ENCODE measurements at regions not wholly inside any gene's neighbourhood (a gene's known extent, or its start where the extent isn't known, plus 50 kb on each side); places are given as distances from the start of the nearest gene placed in this dataset.

GRCh38 chr19:34852669-34853068 is 74.0 kb upstream of the ZNF30 start:
- Histone ChIP-seq H3K4me1 (no peaks in the 10 kb centered on the region), H3K36me3 (ENCODE audit: low read depth, missing control alignments) (no peaks in the 10 kb centered on the region), H3K27ac (no peak overlapping the region), H3K4me3 (no peak overlapping the region), H3K27me3 (no peaks in the 10 kb centered on the region), H3K9me3 (no peaks in the 10 kb centered on the region)
- DNase-seq: no peak
- 65 to 72% methylated on average over 5 of the region's 5 CpGs for WGBS, 2 donors
- TF ChIP-seq POLR2A (IDR thresholded peaks at IDR 0.05) (no peak), CTCF (IDR thresholded peaks at IDR 0.05) (no peak)
- intact Hi-C loops (cut with DNase I; ENCODE audit: low total_unique reads): no loop called here

- no peak for DNase-seq
- H3K27ac ChIP-seq: no peak overlapping the region
- no peaks in the 10 kb centered on the region for H3K4me1 ChIP-seq
- H3K9me3 ChIP-seq: no peaks in the 10 kb centered on the region
- H3K4me3 ChIP-seq: no peak overlapping the region
- intact Hi-C loops (cut with DNase I; ENCODE audit: low total_unique reads): no loop called here
- H3K36me3 ChIP-seq (ENCODE audit: low read depth, missing control alignments): no peaks in the 10 kb centered on the region
- 86 to 88% methylated on average over 10 to 11 of the region's 11 CpGs for WGBS, 2 donors
- no peak for TF ChIP-seq POLR2A (IDR thresholded peaks at IDR 0.05)
- TF ChIP-seq CTCF (IDR thresholded peaks at IDR 0.05): no peak
- no peaks in the 10 kb centered on the region for H3K27me3 ChIP-seq
Observed at GRCh38 chr19:34851277-34851804, 75.4 kb upstream of the ZNF30 start.

- intact Hi-C loops (cut with DNase I; ENCODE audit: low total_unique reads): no loop called here
Observed at GRCh38 chr19:34847393-34847792, 74.4 kb upstream of the ZNF599 start.

GRCh38 chr19:34844277-34844676 is 71.3 kb upstream of the ZNF599 start:
- no peak overlapping the region for H3K27ac ChIP-seq
- H3K4me1 ChIP-seq: no peaks in the 10 kb centered on the region
- TF ChIP-seq CTCF (IDR thresholded peaks at IDR 0.05) (no peak), POLR2A (IDR thresholded peaks at IDR 0.05) (no peak)
- no peaks in the 10 kb centered on the region for H3K27me3 ChIP-seq
- H3K9me3 ChIP-seq: no peaks in the 10 kb centered on the region
- intact Hi-C loops (cut with DNase I; ENCODE audit: low total_unique reads): no loop called here
- no peak for DNase-seq
- 74 to 83% methylated on average over 5 of the region's 5 CpGs for WGBS, 2 donors
- no peaks in the 10 kb centered on the region for H3K36me3 ChIP-seq (ENCODE audit: low read depth, missing control alignments)
- no peak overlapping the region for H3K4me3 ChIP-seq

More at GRCh38 chr19:34847393-34847792, 74.4 kb upstream of the ZNF599 start:
- Histone ChIP-seq H3K4me3 (no peak overlapping the region), H3K36me3 (ENCODE audit: low read depth, missing control alignments) (no peaks in the 10 kb centered on the region), H3K27ac (no peak overlapping the region), H3K9me3 (no peaks in the 10 kb centered on the region), H3K27me3 (no peaks in the 10 kb centered on the region), H3K4me1 (no peaks in the 10 kb centered on the region)
- 72 to 89% methylated on average over 6 of the region's 6 CpGs for WGBS, 2 donors
- DNase-seq: no peak
- TF ChIP-seq POLR2A (IDR thresholded peaks at IDR 0.05) (no peak), CTCF (IDR thresholded peaks at IDR 0.05) (no peak)

- Histone ChIP-seq H3K27me3 (no peaks in the 10 kb centered on the region), H3K9me3 (no peaks in the 10 kb centered on the region), H3K4me3 (no peak overlapping the region), H3K27ac (no peak overlapping the region), H3K4me1 (peaks cover 6% of the 10 kb centered on the region), H3K36me3 (ENCODE audit: low read depth, missing control alignments) (no peaks in the 10 kb centered on the region)
- no peak for TF ChIP-seq CTCF (IDR thresholded peaks at IDR 0.05)
- no peak for TF ChIP-seq POLR2A (IDR thresholded peaks at IDR 0.05)
- intact Hi-C loops (cut with DNase I; ENCODE audit: low total_unique reads): no loop called here
- no peak for DNase-seq
- WGBS, 2 donors: 74 to 82% methylated on average over 10 of the region's 10 CpGs
Observed at GRCh38 chr19:34841780-34842179, 68.8 kb upstream of the ZNF599 start.

Measured in testis (tissue), 2 donors.